ENCODE measurements at regions not wholly inside any gene's neighbourhood (a gene's known extent, or its start where the extent isn't known, plus 50 kb on each side); places are given as distances from the start of the nearest gene placed in this dataset.

GRCh38 chr3:103189941-103190340, 755.1 kb downstream of the ZPLD1 start:
- no peak for TF ChIP-seq EZH2 (optimal IDR thresholded peaks at IDR 0.05; ENCODE audit: low read depth, low read length)
- TF ChIP-seq CTCF (IDR thresholded peaks at IDR 0.05; ENCODE audit: low read length), result no peak

All from MM.1S (cell line).